ENCODE measurements at regions not wholly inside any gene's neighbourhood (a gene's known extent, or its start where the extent isn't known, plus 50 kb on each side); places are given as distances from the start of the nearest gene placed in this dataset.
A peak's percentile ranks its signal among the peaks of the same experiment; 100 is the strongest.

DNA sequence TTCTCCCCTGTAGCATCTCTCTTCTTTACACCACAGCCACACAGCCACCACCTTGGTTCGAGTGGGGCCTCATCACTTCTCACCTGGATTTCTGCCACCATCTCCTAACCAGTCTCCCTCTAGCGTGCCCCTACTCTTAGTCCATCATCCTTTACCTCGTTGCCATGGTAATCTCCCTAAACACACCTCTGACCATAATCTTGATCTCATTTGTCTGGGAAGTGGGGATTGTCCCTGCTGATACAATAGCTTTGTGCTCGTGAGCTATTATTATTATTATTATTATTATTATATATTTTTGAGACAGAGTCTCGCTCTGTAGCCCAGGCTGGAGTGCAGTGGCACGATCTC lies 76.5 kb upstream of the HSPA9 start:
- ATAC-seq (ENCODE audit: low read depth) (no peak), DNase-seq (no peak)
- no peaks in the 10 kb centered on the region for H3K9me3 Mint-ChIP-seq
- ChIA-PET POLR2A (no interaction called here), CTCF (no interaction called here)
- peaks cover 39% of the 10 kb centered on the region for H3K4me1 Mint-ChIP-seq
- H3K27me3 Mint-ChIP-seq: peaks cover 32% of the 10 kb centered on the region
- H3K36me3 Mint-ChIP-seq (ENCODE audit: low read depth): no peaks in the 10 kb centered on the region
- no peak overlapping the region for H3K27ac Mint-ChIP-seq
- TF ChIP-seq, protein P1, sequence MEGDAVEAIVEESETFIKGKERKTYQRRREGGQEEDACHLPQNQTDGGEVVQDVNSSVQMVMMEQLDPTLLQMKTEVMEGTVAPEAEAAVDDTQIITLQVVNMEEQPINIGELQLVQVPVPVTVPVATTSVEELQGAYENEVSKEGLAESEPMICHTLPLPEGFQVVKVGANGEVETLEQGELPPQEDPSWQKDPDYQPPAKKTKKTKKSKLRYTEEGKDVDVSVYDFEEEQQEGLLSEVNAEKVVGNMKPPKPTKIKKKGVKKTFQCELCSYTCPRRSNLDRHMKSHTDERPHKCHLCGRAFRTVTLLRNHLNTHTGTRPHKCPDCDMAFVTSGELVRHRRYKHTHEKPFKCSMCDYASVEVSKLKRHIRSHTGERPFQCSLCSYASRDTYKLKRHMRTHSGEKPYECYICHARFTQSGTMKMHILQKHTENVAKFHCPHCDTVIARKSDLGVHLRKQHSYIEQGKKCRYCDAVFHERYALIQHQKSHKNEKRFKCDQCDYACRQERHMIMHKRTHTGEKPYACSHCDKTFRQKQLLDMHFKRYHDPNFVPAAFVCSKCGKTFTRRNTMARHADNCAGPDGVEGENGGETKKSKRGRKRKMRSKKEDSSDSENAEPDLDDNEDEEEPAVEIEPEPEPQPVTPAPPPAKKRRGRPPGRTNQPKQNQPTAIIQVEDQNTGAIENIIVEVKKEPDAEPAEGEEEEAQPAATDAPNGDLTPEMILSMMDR (IDR thresholded peaks at IDR 0.05): no peak
- no peak overlapping the region for H3K4me3 Mint-ChIP-seq
- intact Hi-C loops (cut with micrococcal nuclease): loop anchor here (5.0 kb wide), 1 partner anchor 101 kb away; the partner anchor contains the start of gene CTNNA1

DNA sequence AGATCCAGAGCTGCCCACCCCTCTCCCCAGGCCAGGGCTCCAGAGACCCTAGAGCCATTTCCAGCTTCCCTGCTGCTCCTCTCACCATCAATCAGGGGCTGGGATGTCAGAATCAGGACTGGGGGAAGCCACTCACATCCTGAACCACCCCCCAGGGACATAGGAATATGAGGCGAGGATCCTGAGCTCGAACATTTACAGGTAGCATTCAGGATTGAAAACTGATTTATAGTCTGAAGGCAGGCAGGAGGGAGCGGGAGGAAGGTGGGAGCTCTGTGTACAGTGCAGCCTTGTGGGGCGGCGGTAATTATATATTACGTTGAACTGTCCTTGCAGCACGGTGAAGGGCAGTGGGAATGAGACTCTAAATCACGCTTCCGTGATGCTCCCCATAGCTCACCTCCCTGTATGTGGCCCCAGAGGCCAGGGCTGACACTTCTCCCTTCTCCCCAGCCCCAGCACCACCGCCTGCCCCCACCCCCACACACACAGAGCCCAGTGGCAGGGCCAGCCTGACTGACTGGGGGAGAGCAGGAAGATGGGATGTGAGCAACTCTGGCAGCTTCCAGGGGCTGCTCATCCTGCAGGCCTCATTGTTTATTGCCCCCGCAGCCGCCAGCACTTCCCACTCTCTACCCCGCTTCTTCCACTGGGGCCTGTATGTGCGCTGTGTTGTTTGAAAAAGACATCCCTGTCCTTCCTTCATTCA lies 76.0 kb upstream of the HSPA9 start:
- DNase-seq (no peak), ATAC-seq (ENCODE audit: low read depth) (no peak)
- TF ChIP-seq, protein P1 (IDR thresholded peaks at IDR 0.05): no peak
- ChIA-PET POLR2A (no interaction called here), CTCF (no interaction called here)
- Mint-ChIP-seq H3K4me1 (peaks cover 39% of the 10 kb centered on the region), H3K27ac (no peak overlapping the region), H3K27me3 (peaks cover 29% of the 10 kb centered on the region), H3K4me3 (no peak overlapping the region), H3K36me3 (ENCODE audit: low read depth) (no peaks in the 10 kb centered on the region), H3K9me3 (no peaks in the 10 kb centered on the region)
- intact Hi-C loops (cut with micrococcal nuclease): loop anchor here (5.0 kb wide), 1 partner anchor 101 kb away; the partner anchor contains the start of gene CTNNA1

DNA sequence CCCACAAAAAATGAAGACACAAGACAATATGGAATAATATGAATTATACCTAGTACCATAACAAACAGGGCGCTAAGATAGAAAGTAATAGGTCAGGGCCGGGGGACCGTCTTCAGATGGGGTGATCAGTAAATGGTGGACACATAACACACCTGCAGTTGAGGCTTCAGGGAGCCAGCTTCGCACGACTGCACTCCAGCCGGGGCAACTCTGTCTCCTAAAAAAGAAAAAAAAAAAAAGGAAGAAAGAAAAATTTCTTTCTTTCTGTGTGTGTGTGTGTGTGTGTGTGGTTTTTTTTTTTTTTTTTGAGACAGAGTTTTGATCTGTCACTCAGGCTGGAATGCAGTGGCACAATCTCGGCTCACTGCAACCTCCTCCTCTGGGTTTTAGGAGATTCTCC lies 75.0 kb upstream of the HSPA9 start:
- CTCF ChIA-PET: no interaction called here
- H3K27ac Mint-ChIP-seq: no peak overlapping the region
- TF ChIP-seq, protein P1 (IDR thresholded peaks at IDR 0.05): no peak
- no peaks in the 10 kb centered on the region for H3K36me3 Mint-ChIP-seq (ENCODE audit: low read depth)
- H3K4me1 Mint-ChIP-seq: peaks cover 37% of the 10 kb centered on the region
- ATAC-seq (ENCODE audit: low read depth) (no peak), DNase-seq (no peak)
- POLR2A ChIA-PET: interaction anchor here (0.6 to 1.0 kb wide), 2 partner anchors 75 to 1465 kb away, joined by 4 to 7 read pairs; partner anchors contain the start of gene HSPA9
- H3K4me3 Mint-ChIP-seq: peak overlapping the region; percentile 8
- no peaks in the 10 kb centered on the region for H3K9me3 Mint-ChIP-seq
- intact Hi-C loops (cut with micrococcal nuclease): loop anchor here (5.0 kb wide), 1 partner anchor 102 kb away; the partner anchor contains the start of gene CTNNA1
- peaks cover 29% of the 10 kb centered on the region for H3K27me3 Mint-ChIP-seq

DNA sequence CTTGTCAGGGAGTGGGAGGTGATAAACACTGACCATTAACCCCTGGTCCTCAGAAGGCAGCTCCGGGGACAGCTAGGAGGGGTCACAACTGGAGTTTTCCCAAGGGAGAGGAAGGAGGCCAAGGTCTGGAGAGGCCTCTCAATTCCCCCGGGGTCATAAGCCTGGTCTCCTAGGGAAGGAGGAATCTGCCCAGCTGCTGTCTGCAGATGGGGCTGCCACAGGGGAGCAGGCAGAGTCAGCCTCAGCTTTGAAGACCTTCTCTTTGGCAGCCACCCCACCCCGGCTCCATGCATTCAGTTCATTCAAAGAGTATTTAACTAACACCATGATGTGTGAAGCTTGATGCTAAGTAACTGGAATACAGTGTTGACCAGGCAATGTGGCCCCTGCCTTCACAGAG lies 74.6 kb upstream of the HSPA9 start:
- Mint-ChIP-seq H3K27ac (no peak overlapping the region), H3K36me3 (ENCODE audit: low read depth) (no peaks in the 10 kb centered on the region), H3K9me3 (no peaks in the 10 kb centered on the region), H3K4me1 (peaks cover 35% of the 10 kb centered on the region), H3K4me3 (peak overlapping the region; percentile 8), H3K27me3 (peaks cover 28% of the 10 kb centered on the region)
- CTCF ChIA-PET: no interaction called here
- intact Hi-C loops (cut with micrococcal nuclease): loop anchor here (5.0 kb wide), 1 partner anchor 103 kb away; the partner anchor contains the start of gene CTNNA1
- TF ChIP-seq, protein P1 (IDR thresholded peaks at IDR 0.05): no peak
- no peak for ATAC-seq (ENCODE audit: low read depth)
- POLR2A ChIA-PET: interaction anchor here (0.6 to 1.0 kb wide), 3 partner anchors 14 to 1466 kb away, joined by 4 to 7 read pairs (median 4); partner anchors contain the start of gene HSPA9
- DNase-seq: no peak

DNA sequence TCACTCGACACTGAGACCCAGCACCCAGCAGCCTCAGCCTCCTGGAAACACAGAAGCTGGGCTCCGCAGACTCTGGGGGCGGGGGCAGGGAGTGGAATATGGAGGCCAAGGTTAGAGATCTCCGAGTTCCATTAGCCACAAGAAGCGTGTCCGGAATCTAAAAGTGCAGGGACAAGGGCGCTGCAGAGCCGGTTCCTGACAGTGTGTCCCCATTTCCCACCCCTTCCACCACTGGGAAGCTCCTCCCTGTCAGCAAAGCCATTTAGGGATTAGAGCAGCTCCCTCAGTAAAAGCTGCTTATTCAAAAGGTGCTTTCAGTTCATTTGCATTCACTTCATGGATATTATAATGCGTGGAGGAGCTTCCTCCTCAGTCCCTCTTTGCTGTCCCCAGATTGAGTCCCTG lies 74.1 kb upstream of the HSPA9 start:
- peaks cover 31% of the 10 kb centered on the region for H3K4me1 Mint-ChIP-seq
- H3K36me3 Mint-ChIP-seq (ENCODE audit: low read depth): no peaks in the 10 kb centered on the region
- no peaks in the 10 kb centered on the region for H3K9me3 Mint-ChIP-seq
- intact Hi-C loops (cut with micrococcal nuclease): no loop called here
- ATAC-seq (ENCODE audit: low read depth): peak; percentile 41
- CTCF ChIA-PET: no interaction called here
- H3K27me3 Mint-ChIP-seq: peaks cover 26% of the 10 kb centered on the region
- H3K4me3 Mint-ChIP-seq: no peak overlapping the region
- H3K27ac Mint-ChIP-seq: no peak overlapping the region
- POLR2A ChIA-PET: interaction anchor here (0.7 kb wide), 1 partner anchor 14 kb away, joined by 4 read pairs; no protein-coding TSS in a partner anchor
- TF ChIP-seq, protein P1 (IDR thresholded peaks at IDR 0.05): no peak
- DNase-seq: no peak

Measured in activated B cell treated with CpG ODN at 0.5 μM for 24 hours (primary cell).